ENCODE measurements at regions not wholly inside any gene's neighbourhood (a gene's known extent, or its start where the extent isn't known, plus 50 kb on each side); places are given as distances from the start of the nearest gene placed in this dataset.

DNA sequence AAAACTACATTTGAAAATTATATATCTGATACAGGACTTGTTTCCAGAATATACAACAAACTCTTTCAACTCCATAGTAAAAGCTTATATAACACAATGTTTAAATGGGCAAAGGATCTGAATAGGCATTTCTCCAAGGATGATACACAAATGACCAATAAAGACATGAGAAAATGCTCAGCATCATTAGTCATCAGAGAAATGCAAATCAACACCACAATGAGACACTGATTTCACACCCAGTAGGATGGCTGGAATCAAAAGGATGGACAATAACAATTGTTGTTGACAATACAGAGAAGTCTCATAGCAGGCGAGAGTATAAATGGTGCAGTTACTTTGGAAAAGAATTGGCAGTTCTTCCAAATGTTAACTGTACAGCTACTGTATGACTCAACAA lies 394.9 kb downstream of the BCL11B start:
- H3K27me3 Mint-ChIP-seq (ENCODE audit: insufficient read depth), result no peaks in the 10 kb centered on the region
- H3K4me1 ChIP-seq (ENCODE audit: control insufficient read depth, insufficient read depth, low read length), result no peaks in the 10 kb centered on the region
- H3K9ac ChIP-seq (ENCODE audit: extremely low read depth, low read length, poor library complexity, severe bottlenecking), result no peak overlapping the region
- peaks cover 6% of the 10 kb centered on the region for H3K4me1 Mint-ChIP-seq
- H3K27ac Mint-ChIP-seq, result no peak overlapping the region
- no peak overlapping the region for H3K4me3 Mint-ChIP-seq
- H3K9me3 Mint-ChIP-seq, result peaks cover 11% of the 10 kb centered on the region
- TF ChIP-seq, protein P1, sequence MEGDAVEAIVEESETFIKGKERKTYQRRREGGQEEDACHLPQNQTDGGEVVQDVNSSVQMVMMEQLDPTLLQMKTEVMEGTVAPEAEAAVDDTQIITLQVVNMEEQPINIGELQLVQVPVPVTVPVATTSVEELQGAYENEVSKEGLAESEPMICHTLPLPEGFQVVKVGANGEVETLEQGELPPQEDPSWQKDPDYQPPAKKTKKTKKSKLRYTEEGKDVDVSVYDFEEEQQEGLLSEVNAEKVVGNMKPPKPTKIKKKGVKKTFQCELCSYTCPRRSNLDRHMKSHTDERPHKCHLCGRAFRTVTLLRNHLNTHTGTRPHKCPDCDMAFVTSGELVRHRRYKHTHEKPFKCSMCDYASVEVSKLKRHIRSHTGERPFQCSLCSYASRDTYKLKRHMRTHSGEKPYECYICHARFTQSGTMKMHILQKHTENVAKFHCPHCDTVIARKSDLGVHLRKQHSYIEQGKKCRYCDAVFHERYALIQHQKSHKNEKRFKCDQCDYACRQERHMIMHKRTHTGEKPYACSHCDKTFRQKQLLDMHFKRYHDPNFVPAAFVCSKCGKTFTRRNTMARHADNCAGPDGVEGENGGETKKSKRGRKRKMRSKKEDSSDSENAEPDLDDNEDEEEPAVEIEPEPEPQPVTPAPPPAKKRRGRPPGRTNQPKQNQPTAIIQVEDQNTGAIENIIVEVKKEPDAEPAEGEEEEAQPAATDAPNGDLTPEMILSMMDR (conservative IDR thresholded peaks at IDR 0.05), result no peak
- H3K27ac ChIP-seq (ENCODE audit: low read depth, low read length), result no peak overlapping the region
- H3K27me3 ChIP-seq (ENCODE audit: control insufficient read depth, insufficient read depth, low read length, poor library complexity, severe bottlenecking), result no peaks in the 10 kb centered on the region
- no peaks in the 10 kb centered on the region for H3K36me3 Mint-ChIP-seq (ENCODE audit: low read depth)
- no peaks in the 10 kb centered on the region for H3K9me3 ChIP-seq (ENCODE audit: control insufficient read depth, low read length)
- H3K4me3 ChIP-seq (ENCODE audit: low read length), result no peak overlapping the region
- WGBS, 2 experiments (ENCODE audit: insufficient coverage in 1 of 2, insufficient read length in 1 of 2), result 93% methylated on average over 1 of the region's 1 CpG; no CpG with 5 or more reads in 1 of the 2 experiments
- no peak for DNase-seq
- H3K36me3 ChIP-seq (ENCODE audit: control insufficient read depth, insufficient read depth, low read length), result no peaks in the 10 kb centered on the region

DNA sequence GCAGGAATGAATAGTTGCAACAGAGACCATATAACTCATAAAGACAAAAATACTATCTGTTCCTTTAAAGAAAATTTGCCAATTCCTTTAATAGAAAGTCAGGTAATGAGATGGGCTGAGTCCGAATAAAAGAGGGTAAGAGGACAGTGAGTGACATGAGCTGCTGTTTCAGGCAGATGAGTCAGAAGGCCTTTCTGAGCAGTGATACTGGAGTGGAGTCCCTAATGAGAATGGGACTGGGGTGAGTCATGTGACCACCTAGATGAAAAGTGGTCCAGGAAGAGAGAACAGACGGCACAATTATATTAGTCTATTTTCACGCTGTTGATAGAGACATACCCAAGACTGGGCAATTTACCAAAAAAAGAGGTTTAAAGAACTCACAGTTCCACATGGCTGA lies 393.7 kb downstream of the BCL11B start:
- Histone ChIP-seq H3K27me3 (ENCODE audit: control insufficient read depth, insufficient read depth, low read length, poor library complexity, severe bottlenecking) (no peaks in the 10 kb centered on the region), H3K27ac (ENCODE audit: low read depth, low read length) (no peak overlapping the region), H3K9me3 (ENCODE audit: control insufficient read depth, low read length) (no peaks in the 10 kb centered on the region), H3K36me3 (ENCODE audit: control insufficient read depth, insufficient read depth, low read length) (no peaks in the 10 kb centered on the region), H3K4me3 (ENCODE audit: low read length) (no peak overlapping the region), H3K9ac (ENCODE audit: extremely low read depth, low read length, poor library complexity, severe bottlenecking) (no peak overlapping the region), H3K4me1 (ENCODE audit: control insufficient read depth, insufficient read depth, low read length) (no peaks in the 10 kb centered on the region)
- DNase-seq, result no peak
- no peaks in the 10 kb centered on the region for H3K27me3 Mint-ChIP-seq (ENCODE audit: insufficient read depth)
- no peak overlapping the region for H3K4me3 Mint-ChIP-seq
- no peaks in the 10 kb centered on the region for H3K36me3 Mint-ChIP-seq (ENCODE audit: low read depth)
- H3K4me1 Mint-ChIP-seq, result peaks cover 6% of the 10 kb centered on the region
- TF ChIP-seq, protein P1 (conservative IDR thresholded peaks at IDR 0.05), result no peak
- H3K27ac Mint-ChIP-seq, result no peak overlapping the region
- H3K9me3 Mint-ChIP-seq, result peaks cover 11% of the 10 kb centered on the region
- WGBS, 2 experiments (ENCODE audit: insufficient coverage in 1 of 2, insufficient read length in 1 of 2), result 98 to 100% methylated on average over 3 of the region's 3 CpGs

DNA sequence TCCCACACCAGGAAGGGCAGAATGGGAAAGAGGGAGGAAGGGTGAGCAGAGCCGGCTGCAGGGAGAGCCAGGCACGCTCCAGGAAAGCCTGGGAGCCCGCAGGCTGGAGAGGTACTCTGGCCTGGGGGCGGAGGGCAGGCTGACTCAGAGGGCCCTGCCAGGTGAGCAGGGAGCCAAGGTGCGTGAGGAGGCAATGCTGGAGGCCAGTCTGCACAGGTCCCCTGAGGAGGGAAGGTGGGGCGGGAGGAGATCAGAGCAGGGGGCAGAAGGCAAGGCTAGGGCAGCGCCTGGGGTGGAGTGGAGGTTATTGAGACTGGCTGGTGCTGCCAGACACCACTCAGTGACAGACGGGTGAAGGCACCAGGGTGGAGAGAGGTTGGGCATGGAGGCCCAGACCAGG lies 385.0 kb downstream of the BCL11B start:
- H3K4me3 ChIP-seq (ENCODE audit: low read length), result no peak overlapping the region
- H3K4me1 Mint-ChIP-seq, result peaks cover 11% of the 10 kb centered on the region
- no peaks in the 10 kb centered on the region for H3K36me3 Mint-ChIP-seq (ENCODE audit: low read depth)
- TF ChIP-seq, protein P1 (conservative IDR thresholded peaks at IDR 0.05), result no peak
- H3K27ac Mint-ChIP-seq, result no peak overlapping the region
- no peaks in the 10 kb centered on the region for H3K27me3 ChIP-seq (ENCODE audit: control insufficient read depth, insufficient read depth, low read length, poor library complexity, severe bottlenecking)
- no peak overlapping the region for H3K27ac ChIP-seq (ENCODE audit: low read depth, low read length)
- no peak overlapping the region for H3K9ac ChIP-seq (ENCODE audit: extremely low read depth, low read length, poor library complexity, severe bottlenecking)
- H3K9me3 Mint-ChIP-seq, result peaks cover 3% of the 10 kb centered on the region
- H3K9me3 ChIP-seq (ENCODE audit: control insufficient read depth, low read length), result no peaks in the 10 kb centered on the region
- no peak overlapping the region for H3K4me3 Mint-ChIP-seq
- peaks cover 2% of the 10 kb centered on the region for H3K4me1 ChIP-seq (ENCODE audit: control insufficient read depth, insufficient read depth, low read length)
- no peaks in the 10 kb centered on the region for H3K36me3 ChIP-seq (ENCODE audit: control insufficient read depth, insufficient read depth, low read length)
- WGBS, 2 experiments (ENCODE audit: insufficient coverage in 1 of 2, insufficient read length in 1 of 2), result 90 to 93% methylated on average over 3 to 8 of the region's 8 CpGs
- no peak for DNase-seq
- H3K27me3 Mint-ChIP-seq (ENCODE audit: insufficient read depth), result peaks cover 4% of the 10 kb centered on the region

Measured in endodermal cell (in vitro differentiated cells).